Kidney epithelial cell (primary cell): ENCODE measurements at regions not wholly inside any gene's neighbourhood (a gene's known extent, or its start where the extent isn't known, plus 50 kb on each side); places are given as distances from the start of the nearest gene placed in this dataset.

Experiments
- DNase-seq: peaks from one replicate; pipeline ENCODE4 v3.0.0-alpha.2; 2010; ENCODE audit warnings: low read depth
- H3K27me3 ChIP-seq: 2 replicates; pipeline ENCODE4 v1.6.0; 2011; ENCODE audit warnings: low read length; ENCODE audit not compliant: control insufficient read depth, insufficient read depth
- H3K36me3 ChIP-seq: 2 replicates; pipeline ENCODE4 v1.5.1; 2011; ENCODE audit warnings: low read length; ENCODE audit not compliant: control insufficient read depth, insufficient read depth
- H3K4me3 ChIP-seq: 2 replicates; pipeline ENCODE4 v1.5.1; 2011; ENCODE audit warnings: low read depth, mild to moderate bottlenecking, control low read depth, low read length
- TF ChIP-seq, protein P1 (sequence below): IDR thresholded peaks from 2 replicates; pipeline ENCODE4 v1.5.1; 2011; ENCODE audit warnings: mild to moderate bottlenecking, moderate library complexity, low read length, control low read depth, inconsistent platforms; ENCODE audit not compliant: insufficient read depth, poor library complexity, severe bottlenecking

DNA sequence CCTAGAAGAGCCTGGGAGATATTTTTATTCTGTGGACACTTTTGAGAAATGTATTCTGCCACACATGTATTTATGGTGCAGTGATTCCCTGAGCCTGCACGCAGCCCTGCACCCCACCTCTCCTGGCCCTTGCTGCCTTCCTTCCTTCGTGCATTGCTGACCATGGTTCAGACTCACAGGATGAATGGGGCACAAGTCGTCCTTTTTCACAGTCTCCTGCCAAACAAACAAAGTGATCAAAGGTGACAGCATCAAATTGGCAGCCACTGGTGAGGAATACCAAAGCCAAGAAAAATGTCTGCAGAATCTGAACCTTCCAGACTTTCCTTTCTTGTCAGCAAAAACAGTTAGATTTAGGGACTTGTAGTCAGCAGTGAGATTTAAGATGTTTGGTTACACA, 215.0 kb downstream of the ACTR3B start:
- DNase-seq: no peak
- Histone ChIP-seq H3K27me3 (no peaks in the 10 kb centered on the region), H3K36me3 (no peaks in the 10 kb centered on the region), H3K4me3 (no peak overlapping the region)
- TF ChIP-seq, protein P1, sequence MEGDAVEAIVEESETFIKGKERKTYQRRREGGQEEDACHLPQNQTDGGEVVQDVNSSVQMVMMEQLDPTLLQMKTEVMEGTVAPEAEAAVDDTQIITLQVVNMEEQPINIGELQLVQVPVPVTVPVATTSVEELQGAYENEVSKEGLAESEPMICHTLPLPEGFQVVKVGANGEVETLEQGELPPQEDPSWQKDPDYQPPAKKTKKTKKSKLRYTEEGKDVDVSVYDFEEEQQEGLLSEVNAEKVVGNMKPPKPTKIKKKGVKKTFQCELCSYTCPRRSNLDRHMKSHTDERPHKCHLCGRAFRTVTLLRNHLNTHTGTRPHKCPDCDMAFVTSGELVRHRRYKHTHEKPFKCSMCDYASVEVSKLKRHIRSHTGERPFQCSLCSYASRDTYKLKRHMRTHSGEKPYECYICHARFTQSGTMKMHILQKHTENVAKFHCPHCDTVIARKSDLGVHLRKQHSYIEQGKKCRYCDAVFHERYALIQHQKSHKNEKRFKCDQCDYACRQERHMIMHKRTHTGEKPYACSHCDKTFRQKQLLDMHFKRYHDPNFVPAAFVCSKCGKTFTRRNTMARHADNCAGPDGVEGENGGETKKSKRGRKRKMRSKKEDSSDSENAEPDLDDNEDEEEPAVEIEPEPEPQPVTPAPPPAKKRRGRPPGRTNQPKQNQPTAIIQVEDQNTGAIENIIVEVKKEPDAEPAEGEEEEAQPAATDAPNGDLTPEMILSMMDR: no peak

- TF ChIP-seq, protein P1: no peak
- Histone ChIP-seq H3K27me3 (no peaks in the 10 kb centered on the region), H3K4me3 (no peak overlapping the region), H3K36me3 (no peaks in the 10 kb centered on the region)
- no peak for DNase-seq
Measured at GRCh38 chr7:152975076-152975475, 215.5 kb downstream of the ACTR3B start.

GRCh38 chr7:152979376-152979775, 219.8 kb downstream of the ACTR3B start:
- TF ChIP-seq, protein P1: no peak
- no peak overlapping the region for H3K4me3 ChIP-seq
- DNase-seq: no peak

DNA sequence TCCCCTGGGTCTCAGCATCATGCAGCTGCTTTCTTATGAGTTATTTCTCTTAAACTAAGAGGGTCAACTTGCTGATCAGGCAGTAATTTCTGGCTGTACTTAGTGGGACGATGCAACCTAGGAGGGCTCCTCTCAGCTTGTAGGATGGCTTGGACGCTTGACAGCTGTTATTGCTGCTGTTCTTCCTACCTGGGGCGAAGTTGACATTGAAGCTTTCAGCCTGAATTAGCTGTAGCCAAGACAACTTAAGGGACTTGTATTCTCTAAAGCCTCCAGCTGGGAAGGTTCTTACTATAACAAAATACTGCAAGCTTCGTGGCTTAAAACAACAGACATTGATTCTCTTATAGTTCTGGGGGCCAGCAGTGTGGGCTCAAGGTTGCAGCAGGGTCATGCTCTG, 224.9 kb downstream of the ACTR3B start:
- H3K36me3 ChIP-seq: no peaks in the 10 kb centered on the region
- H3K27me3 ChIP-seq: no peaks in the 10 kb centered on the region
- no peak for DNase-seq
- TF ChIP-seq, protein P1: no peak
- no peak overlapping the region for H3K4me3 ChIP-seq

More at GRCh38 chr7:152979376-152979775, 219.8 kb downstream of the ACTR3B start:
- Histone ChIP-seq H3K27me3 (no peaks in the 10 kb centered on the region), H3K36me3 (no peaks in the 10 kb centered on the region)

DNA sequence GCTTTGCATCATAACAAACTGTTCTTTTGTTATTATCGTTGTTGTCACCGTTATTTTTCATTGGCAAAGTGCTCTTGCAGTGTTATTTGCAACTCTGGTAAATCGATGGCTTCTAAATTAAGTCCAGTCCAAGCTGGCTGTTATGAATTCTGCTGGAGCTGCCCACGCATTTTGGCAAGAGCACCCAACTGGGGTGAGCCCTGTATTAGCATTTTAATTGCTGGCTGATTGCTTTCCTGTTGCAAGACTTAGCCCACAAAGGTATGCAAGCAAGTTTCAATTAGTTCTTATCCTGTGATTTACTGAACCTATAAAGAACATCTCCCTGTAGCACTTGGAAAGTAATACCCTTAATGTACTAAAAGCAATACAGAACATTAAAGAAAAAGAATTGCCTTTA, 226.8 kb downstream of the ACTR3B start:
- Histone ChIP-seq H3K36me3 (no peaks in the 10 kb centered on the region), H3K27me3 (no peaks in the 10 kb centered on the region), H3K4me3 (no peak overlapping the region)
- no peak for DNase-seq
- TF ChIP-seq, protein P1: no peak

DNA sequence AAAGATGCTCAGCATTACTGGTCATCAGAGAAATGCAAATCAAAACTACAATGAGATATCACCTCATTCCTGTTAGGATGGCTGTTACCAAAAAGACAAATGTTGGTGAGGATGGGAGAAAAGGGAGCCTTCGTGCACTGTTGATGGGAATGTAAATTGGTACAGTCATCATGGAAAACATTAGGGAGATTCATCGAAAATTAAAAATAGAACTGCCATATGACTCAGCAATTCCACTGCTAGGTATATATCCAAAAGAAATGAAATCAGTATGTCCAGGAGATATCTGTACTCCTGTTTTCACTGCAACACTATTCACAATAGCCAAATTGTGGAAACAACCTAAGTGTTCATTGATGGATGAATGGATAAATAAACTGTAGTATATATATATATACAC, 228.1 kb downstream of the ACTR3B start:
- Histone ChIP-seq H3K4me3 (no peak overlapping the region), H3K36me3 (no peaks in the 10 kb centered on the region), H3K27me3 (no peaks in the 10 kb centered on the region)
- TF ChIP-seq, protein P1: no peak
- no peak for DNase-seq
